ENCODE measurements at regions not wholly inside any gene's neighbourhood (a gene's known extent, or its start where the extent isn't known, plus 50 kb on each side); places are given as distances from the start of the nearest gene placed in this dataset.

DNA sequence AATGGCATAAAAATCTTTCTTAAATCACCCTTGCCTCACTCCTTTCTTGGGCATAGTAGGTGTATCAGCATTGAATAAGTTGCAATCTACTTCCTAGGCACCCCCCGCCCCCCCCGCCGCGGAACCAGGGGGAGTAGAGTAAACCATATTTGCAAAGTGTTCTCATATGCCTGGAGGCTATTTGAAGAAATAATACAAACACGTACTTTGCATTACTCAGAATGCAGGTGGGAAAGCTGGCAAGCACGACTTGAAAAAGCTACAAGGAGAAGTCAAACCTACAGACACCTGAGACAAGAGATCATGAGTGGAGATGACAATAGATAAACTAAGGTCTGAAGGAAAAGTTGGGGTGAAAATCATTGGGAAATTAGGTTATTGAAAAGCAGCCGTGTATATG is 65.6 kb downstream of the POM121L12 start:
- CTCF ChIA-PET = no interaction called here
- POLR2A ChIA-PET = no interaction called here
- no peaks in the 10 kb centered on the region for H3K36me3 ChIP-seq (ENCODE audit: control insufficient read depth in 2 of 2, insufficient read depth in 1 of 2, low read length in 2 of 2)
- no peaks in the 10 kb centered on the region for H3K9me3 ChIP-seq (ENCODE audit: control insufficient read depth, insufficient read depth, low read depth, low read length)
- TF ChIP-seq MYNN (tag by site-specific recombination; IDR thresholded peaks at IDR 0.05; ENCODE audit: borderline replicate concordance) (no peak), KLF10 (tag by site-specific recombination; IDR thresholded peaks at IDR 0.05) (no peak), OSR2 (tag by site-specific recombination; IDR thresholded peaks at IDR 0.05) (no peak), ZNF626 (tag by site-specific recombination; IDR thresholded peaks at IDR 0.05) (no peak), ZNF391 (tag by site-specific recombination; IDR thresholded peaks at IDR 0.05; ENCODE audit: borderline replicate concordance, low read depth) (no peak)
- TF ChIP-seq, protein P1, sequence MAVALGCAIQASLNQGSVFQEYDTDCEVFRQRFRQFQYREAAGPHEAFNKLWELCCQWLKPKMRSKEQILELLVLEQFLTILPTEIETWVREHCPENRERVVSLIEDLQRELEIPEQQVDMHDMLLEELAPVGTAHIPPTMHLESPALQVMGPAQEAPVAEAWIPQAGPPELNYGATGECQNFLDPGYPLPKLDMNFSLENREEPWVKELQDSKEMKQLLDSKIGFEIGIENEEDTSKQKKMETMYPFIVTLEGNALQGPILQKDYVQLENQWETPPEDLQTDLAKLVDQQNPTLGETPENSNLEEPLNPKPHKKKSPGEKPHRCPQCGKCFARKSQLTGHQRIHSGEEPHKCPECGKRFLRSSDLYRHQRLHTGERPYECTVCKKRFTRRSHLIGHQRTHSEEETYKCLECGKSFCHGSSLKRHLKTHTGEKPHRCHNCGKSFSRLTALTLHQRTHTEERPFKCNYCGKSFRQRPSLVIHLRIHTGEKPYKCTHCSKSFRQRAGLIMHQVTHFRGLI (tag by site-specific recombination; IDR thresholded peaks at IDR 0.05) = no peak
- H3K27ac ChIP-seq (ENCODE audit: extremely low read depth, low read depth, low read length) = no peak overlapping the region
- no peaks in the 10 kb centered on the region for H3K4me1 ChIP-seq (ENCODE audit: control insufficient read depth, insufficient read depth, low read length)
- no peak overlapping the region for H3K4me3 ChIP-seq (ENCODE audit: low read depth, low read length)

GRCh38 chr7:53110425-53110824 is 75.0 kb downstream of the POM121L12 start:
- POLR2A ChIA-PET = no interaction called here

GRCh38 chr7:53111031-53111430 is 75.6 kb downstream of the POM121L12 start:
- Histone ChIP-seq H3K4me1 (ENCODE audit: control insufficient read depth, insufficient read depth, low read length) (no peaks in the 10 kb centered on the region), H3K4me3 (ENCODE audit: low read depth, low read length) (no peak overlapping the region), H3K36me3 (ENCODE audit: control insufficient read depth in 2 of 2, insufficient read depth in 1 of 2, low read length in 2 of 2) (no peaks in the 10 kb centered on the region), H3K9me3 (ENCODE audit: control insufficient read depth, insufficient read depth, low read depth, low read length) (no peaks in the 10 kb centered on the region), H3K27ac (ENCODE audit: extremely low read depth, low read depth, low read length) (no peak overlapping the region)
- ChIA-PET POLR2A (no interaction called here), CTCF (interaction anchor here (0.7 kb wide), 1 partner anchor 450 kb away, joined by 3 read pairs; no protein-coding TSS in a partner anchor)
- TF ChIP-seq, protein P2, sequence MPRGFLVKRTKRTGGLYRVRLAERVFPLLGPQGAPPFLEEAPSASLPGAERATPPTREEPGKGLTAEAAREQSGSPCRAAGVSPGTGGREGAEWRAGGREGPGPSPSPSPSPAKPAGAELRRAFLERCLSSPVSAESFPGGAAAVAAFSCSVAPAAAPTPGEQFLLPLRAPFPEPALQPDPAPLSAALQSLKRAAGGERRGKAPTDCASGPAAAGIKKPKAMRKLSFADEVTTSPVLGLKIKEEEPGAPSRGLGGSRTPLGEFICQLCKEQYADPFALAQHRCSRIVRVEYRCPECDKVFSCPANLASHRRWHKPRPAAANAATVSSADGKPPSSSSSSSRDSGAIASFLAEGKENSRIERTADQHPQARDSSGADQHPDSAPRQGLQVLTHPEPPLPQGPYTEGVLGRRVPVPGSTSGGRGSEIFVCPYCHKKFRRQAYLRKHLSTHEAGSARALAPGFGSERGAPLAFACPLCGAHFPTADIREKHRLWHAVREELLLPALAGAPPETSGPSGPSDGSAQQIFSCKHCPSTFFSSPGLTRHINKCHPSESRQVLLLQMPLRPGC (tag by site-specific recombination; IDR thresholded peaks at IDR 0.05) = no peak
- no peak for TF ChIP-seq ZNF488 (tag by site-specific recombination; IDR thresholded peaks at IDR 0.05)
- TF ChIP-seq ZNF521 (tag by site-specific recombination; IDR thresholded peaks at IDR 0.05) = no peak
- TF ChIP-seq SP3 (tag by site-specific recombination; IDR thresholded peaks at IDR 0.05) = no peak

More at GRCh38 chr7:53110425-53110824, 75.0 kb downstream of the POM121L12 start:
- Histone ChIP-seq H3K36me3 (ENCODE audit: control insufficient read depth in 2 of 2, insufficient read depth in 1 of 2, low read length in 2 of 2) (no peaks in the 10 kb centered on the region), H3K4me1 (ENCODE audit: control insufficient read depth, insufficient read depth, low read length) (no peaks in the 10 kb centered on the region), H3K4me3 (ENCODE audit: low read depth, low read length) (no peak overlapping the region), H3K9me3 (ENCODE audit: control insufficient read depth, insufficient read depth, low read depth, low read length) (no peaks in the 10 kb centered on the region), H3K27ac (ENCODE audit: extremely low read depth, low read depth, low read length) (no peak overlapping the region)
- TF ChIP-seq ZNF621 (tag by site-specific recombination; IDR thresholded peaks at IDR 0.05) = no peak
- no peak for TF ChIP-seq KLF10 (tag by site-specific recombination; IDR thresholded peaks at IDR 0.05)
- no peak for TF ChIP-seq SP2 (tag by site-specific recombination; IDR thresholded peaks at IDR 0.05)
- no peak for TF ChIP-seq ZNF404 (tag by site-specific recombination; IDR thresholded peaks at IDR 0.05)
- TF ChIP-seq ZNF76 (tag by site-specific recombination; IDR thresholded peaks at IDR 0.05; ENCODE audit: borderline replicate concordance, low read depth) = no peak
- TF ChIP-seq ZNF350 (tag by site-specific recombination; IDR thresholded peaks at IDR 0.05) = no peak
- no peak for TF ChIP-seq HOXA7 (CRISPR knock-in tag; IDR thresholded peaks at IDR 0.05; ENCODE audit: borderline replicate concordance)
- TF ChIP-seq MYNN (tag by site-specific recombination; IDR thresholded peaks at IDR 0.05; ENCODE audit: borderline replicate concordance) = no peak
- TF ChIP-seq ZNF610 (tag by site-specific recombination; IDR thresholded peaks at IDR 0.05; ENCODE audit: borderline replicate concordance) = no peak
- TF ChIP-seq ATF2 (tag by site-specific recombination; IDR thresholded peaks at IDR 0.05; ENCODE audit: low read depth) = no peak
- no peak for TF ChIP-seq ZNF837 (tag by site-specific recombination; IDR thresholded peaks at IDR 0.05)
- no peak for TF ChIP-seq ZBTB20 (tag by site-specific recombination; IDR thresholded peaks at IDR 0.05)
- no peak for TF ChIP-seq ZNF26 (tag by site-specific recombination; IDR thresholded peaks at IDR 0.05)
- TF ChIP-seq ZSCAN30 (tag by site-specific recombination; IDR thresholded peaks at IDR 0.05) = no peak
- TF ChIP-seq ZNF311 (tag by site-specific recombination; IDR thresholded peaks at IDR 0.05; ENCODE audit: borderline replicate concordance) = no peak
- no peak for TF ChIP-seq REPIN1 (tag by site-specific recombination; IDR thresholded peaks at IDR 0.05; ENCODE audit: low read depth)
- TF ChIP-seq ZNF239 (tag by site-specific recombination; IDR thresholded peaks at IDR 0.05) = no peak
- CTCF ChIA-PET = interaction anchor here (0.7 kb wide), 1 partner anchor 451 kb away, joined by 3 read pairs; no protein-coding TSS in a partner anchor
